Cardiac muscle cell (in vitro differentiated cells and primary cell): ENCODE measurements at regions not wholly inside any gene's neighbourhood (a gene's known extent, or its start where the extent isn't known, plus 50 kb on each side); places are given as distances from the start of the nearest gene placed in this dataset.
A peak's percentile ranks its signal among the peaks of the same experiment; 100 is the strongest.

Experiments used
- DNase-seq, 2 donors: peaks; one replicate each; pipeline versions ENCODE4 v3.0.0 to v3.0.0-alpha.2; 2010 to 2017; ENCODE audit warnings: low read depth in 1 of 2, low spot score in 1 of 2
- H3K27ac ChIP-seq: fragments of 200-600 bp; sonication (generic); 2 replicates; pipeline ENCODE4 v1.5.1; 2016
- H3K27me3 ChIP-seq: fragments of 200-600 bp; sonication (generic); 2 replicates; pipeline ENCODE4 v1.6.0; 2016; ENCODE audit warnings: control low read depth
- H3K36me3 ChIP-seq: fragments of 200-600 bp; sonication (generic); 2 replicates; pipeline ENCODE4 v1.5.1; 2016; ENCODE audit warnings: control low read depth
- H3K4me1 ChIP-seq: fragments of 200-600 bp; sonication (generic); 2 replicates; pipeline ENCODE4 v1.8.1; 2017; ENCODE audit warnings: low read depth, mild to moderate bottlenecking, mixed run types
- H3K4me3 ChIP-seq: fragments of 200-600 bp; sonication (generic); 2 replicates; pipeline ENCODE4 v1.5.1; 2016; ENCODE audit warnings: mild to moderate bottlenecking
- H3K9me3 ChIP-seq: fragments of 200-600 bp; sonication (generic); 2 replicates; pipeline ENCODE4 v1.5.1; 2017; ENCODE audit warnings: low read depth, mild to moderate bottlenecking, control low read depth
- CTCF ChIP-seq: IDR thresholded peaks from 2 replicates; pipeline ENCODE4 v1.5.1; 2012; ENCODE audit warnings: low read depth, mild to moderate bottlenecking, low read length

GRCh38 chr5:58077966-58078365 is 381.9 kb downstream of the PLK2 start:
- Histone ChIP-seq H3K4me3 (no peak overlapping the region), H3K27ac (no peak overlapping the region), H3K9me3 (no peaks in the 10 kb centered on the region), H3K4me1 (peaks cover 17% of the 10 kb centered on the region), H3K27me3 (no peaks in the 10 kb centered on the region), H3K36me3 (no peaks in the 10 kb centered on the region)
- TF ChIP-seq CTCF: no peak
- no peak for DNase-seq

GRCh38 chr5:58077416-58077815 is 382.5 kb downstream of the PLK2 start:
- Histone ChIP-seq H3K27me3 (no peaks in the 10 kb centered on the region), H3K4me1 (peaks cover 20% of the 10 kb centered on the region), H3K27ac (no peak overlapping the region), H3K36me3 (no peaks in the 10 kb centered on the region), H3K4me3 (no peak overlapping the region), H3K9me3 (no peaks in the 10 kb centered on the region)
- DNase-seq: peak in 1 of 2 donors; percentile 25
- no peak for TF ChIP-seq CTCF

- no peaks in the 10 kb centered on the region for H3K9me3 ChIP-seq
- peak in 1 of 2 donors; percentile 6 for DNase-seq
- peaks cover 27% of the 10 kb centered on the region for H3K4me1 ChIP-seq
- no peak for TF ChIP-seq CTCF
- no peak overlapping the region for H3K4me3 ChIP-seq
- no peak overlapping the region for H3K27ac ChIP-seq
- H3K27me3 ChIP-seq: no peaks in the 10 kb centered on the region
- no peaks in the 10 kb centered on the region for H3K36me3 ChIP-seq
Observed at GRCh38 chr5:58076483-58077257, 383.2 kb downstream of the PLK2 start.

GRCh38 chr5:58075907-58076306 is 384.0 kb downstream of the PLK2 start:
- H3K9me3 ChIP-seq: no peaks in the 10 kb centered on the region
- no peak for TF ChIP-seq CTCF
- H3K4me3 ChIP-seq: no peak overlapping the region
- H3K36me3 ChIP-seq: no peaks in the 10 kb centered on the region
- DNase-seq: no peak
- peaks cover 35% of the 10 kb centered on the region for H3K4me1 ChIP-seq
- no peak overlapping the region for H3K27ac ChIP-seq
- H3K27me3 ChIP-seq: no peaks in the 10 kb centered on the region

GRCh38 chr5:58074717-58075116 is 385.2 kb downstream of the PLK2 start:
- Histone ChIP-seq H3K27ac (no peak overlapping the region), H3K36me3 (no peaks in the 10 kb centered on the region), H3K27me3 (no peaks in the 10 kb centered on the region), H3K4me1 (peaks cover 35% of the 10 kb centered on the region), H3K9me3 (no peaks in the 10 kb centered on the region), H3K4me3 (no peak overlapping the region)
- no peak for TF ChIP-seq CTCF
- no peak for DNase-seq
